H1 (cell line): ENCODE measurements at regions not wholly inside any gene's neighbourhood (a gene's known extent, or its start where the extent isn't known, plus 50 kb on each side); places are given as distances from the start of the nearest gene placed in this dataset.

Source experiments
- CTCF ChIA-PET: fragments of 300-600 bp; sonication (Branson Sonifier 250); formaldehyde crosslinking; loops from one replicate; lab custom pipeline; 2021; ENCODE audit not compliant: partially characterized antibody; lab: Charles Lee
- POLR2A ChIA-PET: fragments of 300-600 bp; sonication (Branson Sonifier 250); formaldehyde crosslinking; loops from one replicate; lab custom pipeline; 2021; ENCODE audit warnings: inconsistent platforms; ENCODE audit not compliant: partially characterized antibody; lab: Charles Lee
- DNase-seq, 2 experiments: peaks; one replicate each; pipeline versions ENCODE4 v3.0.0 to v3.0.0-alpha.2; 2010 to 2022; ENCODE audit warnings: low spot score in 2 of 2, low read depth in 1 of 2, mixed read lengths in 1 of 2
- FAIRE-seq: peaks from 2 replicates; lab custom pipeline; 2011; peaks lifted over from hg19 to GRCh38; lab: Jason Lieb, UNC
- H2AFZ ChIP-seq: 2 replicates; pipeline ENCODE4 v1.8.1; 2012; ENCODE audit warnings: low read length, inconsistent platforms
- H2AK5ac ChIP-seq: 2 replicates; pipeline ENCODE4 v1.6.1; 2013; ENCODE audit warnings: low read depth, low read length
- H2BK120ac ChIP-seq: replicated peaks from 2 replicates; pipeline ENCODE3; 2013; ENCODE audit warnings: low read depth, low read length, inconsistent platforms
- H2BK12ac ChIP-seq: 2 replicates; pipeline ENCODE4 v1.6.1; 2013; ENCODE audit warnings: low read depth, low read length
- H2BK15ac ChIP-seq: 2 replicates; pipeline ENCODE4 v1.6.1; 2013; ENCODE audit warnings: low read length
- H2BK20ac ChIP-seq: 2 replicates; pipeline ENCODE4 v1.6.1; 2013; ENCODE audit warnings: low read length
- H2BK5ac ChIP-seq: 2 replicates; pipeline ENCODE4 v1.6.1; 2013; ENCODE audit warnings: low read depth, low read length
- H3K14ac ChIP-seq: 2 replicates; pipeline ENCODE4 v1.6.1; 2013; ENCODE audit warnings: inconsistent platforms; ENCODE audit not compliant: insufficient read length
- H3K18ac ChIP-seq: 2 replicates; pipeline ENCODE4 v1.6.1; 2013; ENCODE audit warnings: low read length; ENCODE audit errors: extremely low read depth
- H3K23ac ChIP-seq: 2 replicates; pipeline ENCODE4 v1.6.1; 2013; ENCODE audit warnings: inconsistent platforms; ENCODE audit not compliant: insufficient read length
- H3K23me2 ChIP-seq: 2 replicates; pipeline ENCODE4 v1.6.1; 2013; ENCODE audit warnings: low read depth, low read length
- H3K27ac ChIP-seq: 2 replicates; pipeline ENCODE4 v1.6.1; 2011; ENCODE audit warnings: low read depth, low read length, inconsistent platforms
- H3K27me3 ChIP-seq, 4 experiments: replicated peaks in 1 of 4; 1 replicate in 1 of 4; 2 replicates in 3 of 4; pipeline versions ENCODE4 v1.6.1 to v1.8.1; 2011 to 2013; ENCODE audit warnings: low read length in 3 of 4, mild to moderate bottlenecking in 3 of 4, inconsistent platforms in 2 of 4, mixed read lengths in 2 of 4, moderate library complexity in 1 of 4; ENCODE audit not compliant: control insufficient read depth in 3 of 4, insufficient read depth in 3 of 4; ENCODE audit errors: extremely low read depth in 1 of 4
- H3K36me3 ChIP-seq, 4 experiments: 2 replicates each; pipeline versions ENCODE4 v1.6.1 to v1.8.1; 2011 to 2013; ENCODE audit warnings: mild to moderate bottlenecking in 4 of 4, low read length in 3 of 4, moderate library complexity in 2 of 4, control low read depth in 1 of 4, inconsistent platforms in 1 of 4; ENCODE audit not compliant: insufficient read depth in 4 of 4, control insufficient read depth in 2 of 4
- H3K4ac ChIP-seq: replicated peaks from 2 replicates; pipeline ENCODE3; 2013; ENCODE audit warnings: low read length, low read depth, mixed read lengths, inconsistent platforms; ENCODE audit not compliant: insufficient read length
- H3K4me1 ChIP-seq, 4 experiments: replicated peaks in 1 of 4; 1 replicate in 1 of 4; 2 replicates in 3 of 4; pipeline versions ENCODE4 v1.6.1 to v1.8.1; 2011 to 2013; ENCODE audit warnings: low read length in 3 of 4, inconsistent platforms in 2 of 4, mixed read lengths in 1 of 4; ENCODE audit not compliant: insufficient read depth in 4 of 4, control insufficient read depth in 3 of 4
- H3K4me2 ChIP-seq, 2 experiments: 2 replicates each; pipeline versions ENCODE4 v1.6.1 to v1.8.1; 2011 to 2013; ENCODE audit warnings: low read depth in 2 of 2, low read length in 2 of 2, control low read depth in 1 of 2, inconsistent platforms in 1 of 2, mild to moderate bottlenecking in 1 of 2; ENCODE audit not compliant: insufficient read depth in 1 of 2
- H3K4me3 ChIP-seq, 4 experiments: fragments of 200-600, 300-600 bp in 1 of 4; sonication (generic), shearing (Covaris generic), sonication (Bioruptor Twin) in 1 of 4; 2 replicates each; pipeline versions ENCODE4 v1.5.1 to v1.8.1; 2011 to 2016; ENCODE audit warnings: low read length in 4 of 4, low read depth in 3 of 4, control low read depth in 2 of 4, inconsistent platforms in 2 of 4, mild to moderate bottlenecking in 2 of 4, mixed read lengths in 1 of 4, moderate library complexity in 1 of 4; ENCODE audit not compliant: insufficient read depth in 2 of 4; ENCODE audit errors: extremely low read depth in 1 of 4
- H3K56ac ChIP-seq: replicated peaks from 2 replicates; pipeline ENCODE3; 2013; ENCODE audit warnings: low read depth, mild to moderate bottlenecking, mixed read lengths, low read length, inconsistent platforms; ENCODE audit not compliant: insufficient read length
- H3K79me1 ChIP-seq: 2 replicates; pipeline ENCODE4 v1.6.1; 2013; ENCODE audit warnings: low read depth, low read length, control low read depth
- H3K79me2 ChIP-seq, 2 experiments: 2 replicates each; pipeline versions ENCODE4 v1.6.1 to v1.8.1; 2012 to 2013; ENCODE audit warnings: low read length in 2 of 2, mild to moderate bottlenecking in 2 of 2, inconsistent platforms in 1 of 2; ENCODE audit not compliant: insufficient read depth in 2 of 2, control insufficient read depth in 1 of 2
- H3K9ac ChIP-seq, 4 experiments: replicated peaks in 1 of 4; 1 replicate in 1 of 4; 2 replicates in 3 of 4; pipeline versions ENCODE4 v1.6.1 to v1.8.1; 2011 to 2013; ENCODE audit warnings: low read depth in 3 of 4, low read length in 3 of 4, control low read depth in 2 of 4, mild to moderate bottlenecking in 2 of 4, moderate library complexity in 2 of 4, inconsistent platforms in 1 of 4; ENCODE audit errors: extremely low read depth in 1 of 4
- H3K9me3 ChIP-seq, 2 experiments: 2 replicates each; pipeline versions ENCODE4 v1.6.1 to v1.8.1; 2012 to 2013; ENCODE audit warnings: mild to moderate bottlenecking in 2 of 2, moderate library complexity in 2 of 2, control low read depth in 1 of 2, inconsistent platforms in 1 of 2, low read depth in 1 of 2, low read length in 1 of 2, mixed read lengths in 1 of 2; ENCODE audit not compliant: insufficient read depth in 2 of 2
- H4K20me1 ChIP-seq, 2 experiments: replicated peaks in 1 of 2; 2 replicates each; pipeline versions ENCODE3 to v1.8.1; 2011 to 2013; ENCODE audit warnings: inconsistent platforms in 2 of 2, low read length in 2 of 2, mild to moderate bottlenecking in 1 of 2; ENCODE audit not compliant: insufficient read depth in 2 of 2, control insufficient read depth in 1 of 2
- H4K5ac ChIP-seq: 2 replicates; pipeline ENCODE4 v1.6.1; 2013; ENCODE audit warnings: low read length, low read depth, mixed read lengths, inconsistent platforms; ENCODE audit not compliant: insufficient read length
- H4K8ac ChIP-seq: 2 replicates; pipeline ENCODE4 v1.8.0; 2013; ENCODE audit warnings: mild to moderate bottlenecking, moderate library complexity, low read length, inconsistent platforms; ENCODE audit not compliant: insufficient read depth; ENCODE audit errors: extremely low read depth
- H4K91ac ChIP-seq: replicated peaks from 2 replicates; pipeline ENCODE3; 2013; ENCODE audit warnings: low read length, mixed read lengths, inconsistent platforms; ENCODE audit not compliant: insufficient read length
- RXRA ChIP-seq: IDR thresholded peaks from 2 replicates; pipeline ENCODE4 v1.6.1; 2011; ENCODE audit warnings: low read depth, mild to moderate bottlenecking, low read length, moderate library complexity; ENCODE audit not compliant: insufficient read depth
- WGBS, 2 experiments: shearing (Covaris generic) in 1 of 2; methylation state at CpG; one replicate each; pipeline versions ENCODE4 v1.1.6 to v1.1.7; 2013 to 2015; ENCODE audit warnings: low lambda C conversion rate in 2 of 2, mixed read lengths in 2 of 2, inconsistent platforms in 1 of 2, low coverage in 1 of 2, missing lambda C conversion rate in 1 of 2; ENCODE audit not compliant: insufficient replicate concordance in 2 of 2, insufficient coverage in 1 of 2, insufficient read length in 1 of 2; ENCODE audit errors: extremely low coverage in 1 of 2, missing lambda C conversion rate in 1 of 2; 5-methylcytosine and 5-hydroxymethylcytosine counted together

DNA sequence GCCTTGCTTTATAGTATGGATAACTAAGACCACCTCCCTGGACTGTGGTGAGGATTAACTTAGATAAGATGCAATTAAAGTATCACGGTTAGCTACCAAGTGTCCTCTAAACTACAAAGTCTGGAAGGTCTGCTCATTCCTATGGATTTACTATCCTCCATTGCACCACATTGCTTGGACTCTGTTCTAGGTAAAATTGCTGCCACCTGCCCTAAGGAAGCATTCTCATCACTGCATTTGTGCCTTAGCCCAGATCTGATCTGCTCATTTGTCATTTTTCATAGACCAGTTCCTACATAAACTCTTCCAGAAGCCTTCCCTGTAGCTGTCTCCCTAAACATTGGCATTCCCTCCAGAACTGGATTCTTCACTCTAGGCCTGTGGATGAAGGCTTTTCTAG is 380.0 kb downstream of the INSC start:
- Histone ChIP-seq H2BK15ac (no peak overlapping the region), H4K5ac (no peak overlapping the region), H3K79me1 (no peaks in the 10 kb centered on the region), H3K4ac (no peak overlapping the region), H3K14ac (no peak overlapping the region), H3K23me2 (no peaks in the 10 kb centered on the region), H3K4me1 (no peaks in the 10 kb centered on the region), H3K4me3 (no peak overlapping the region), H3K36me3 (no peaks in the 10 kb centered on the region), H3K56ac (no peak overlapping the region), H3K79me2 (no peaks in the 10 kb centered on the region), H2AFZ (no peak overlapping the region), H2AK5ac (no peak overlapping the region), H3K9me3 (no peaks in the 10 kb centered on the region), H3K23ac (no peak overlapping the region), H3K4me2 (no peak overlapping the region), H3K27ac (no peak overlapping the region), H2BK5ac (no peak overlapping the region), H2BK120ac (no peak overlapping the region), H3K9ac (no peak overlapping the region), H3K27me3 (no peaks in the 10 kb centered on the region), H4K91ac (no peak overlapping the region), H2BK20ac (no peak overlapping the region), H3K18ac (no peak overlapping the region), H2BK12ac (no peak overlapping the region), H4K20me1 (no peaks in the 10 kb centered on the region), H4K8ac (no peak overlapping the region)
- DNase-seq: no peak
- 92% methylated on average over 1 of the region's 1 CpG; no CpG with 5 or more reads in 1 of the 2 experiments for whole genome bisulfite sequencing, 2 experiments
- POLR2A ChIA-PET: no interaction called here
- CTCF ChIA-PET: interaction anchor here (1.2 to 1.8 kb wide), 3 partner anchors 10 to 165 kb away, joined by 3 to 4 read pairs (median 3); no protein-coding TSS in a partner anchor
- no peak for FAIRE-seq
- no peak for TF ChIP-seq RXRA
